ENCODE measurements at regions not wholly inside any gene's neighbourhood (a gene's known extent, or its start where the extent isn't known, plus 50 kb on each side); places are given as distances from the start of the nearest gene placed in this dataset.

GRCh38 chr12:63052696-63053095 lies 98.3 kb downstream of the AVPR1A start:
- Mint-ChIP-seq H3K36me3 (ENCODE audit: low read depth) (no peaks in the 10 kb centered on the region), H3K9me3 (no peaks in the 10 kb centered on the region), H3K4me3 (no peak overlapping the region), H3K27me3 (no peaks in the 10 kb centered on the region), H3K4me1 (no peaks in the 10 kb centered on the region), H3K27ac (no peak overlapping the region)
- no peak for TF ChIP-seq CTCF (IDR thresholded peaks at IDR 0.05)
- intact Hi-C loops (cut with micrococcal nuclease), result no loop called here
- no peak for ATAC-seq (ENCODE audit: low read depth)
- ChIA-PET CTCF (no interaction called here), POLR2A (no interaction called here)
- no peak for DNase-seq

- ATAC-seq (ENCODE audit: low read depth), result no peak
- Mint-ChIP-seq H3K27me3 (no peaks in the 10 kb centered on the region), H3K4me3 (no peak overlapping the region), H3K9me3 (no peaks in the 10 kb centered on the region), H3K27ac (no peak overlapping the region), H3K4me1 (no peaks in the 10 kb centered on the region), H3K36me3 (ENCODE audit: low read depth) (no peaks in the 10 kb centered on the region)
- ChIA-PET CTCF (no interaction called here), POLR2A (no interaction called here)
- no peak for TF ChIP-seq CTCF (IDR thresholded peaks at IDR 0.05)
- no peak for DNase-seq
- intact Hi-C loops (cut with micrococcal nuclease), result no loop called here
These were observed 103.9 kb downstream of the AVPR1A start for GRCh38 chr12:63047146-63047545.

DNA sequence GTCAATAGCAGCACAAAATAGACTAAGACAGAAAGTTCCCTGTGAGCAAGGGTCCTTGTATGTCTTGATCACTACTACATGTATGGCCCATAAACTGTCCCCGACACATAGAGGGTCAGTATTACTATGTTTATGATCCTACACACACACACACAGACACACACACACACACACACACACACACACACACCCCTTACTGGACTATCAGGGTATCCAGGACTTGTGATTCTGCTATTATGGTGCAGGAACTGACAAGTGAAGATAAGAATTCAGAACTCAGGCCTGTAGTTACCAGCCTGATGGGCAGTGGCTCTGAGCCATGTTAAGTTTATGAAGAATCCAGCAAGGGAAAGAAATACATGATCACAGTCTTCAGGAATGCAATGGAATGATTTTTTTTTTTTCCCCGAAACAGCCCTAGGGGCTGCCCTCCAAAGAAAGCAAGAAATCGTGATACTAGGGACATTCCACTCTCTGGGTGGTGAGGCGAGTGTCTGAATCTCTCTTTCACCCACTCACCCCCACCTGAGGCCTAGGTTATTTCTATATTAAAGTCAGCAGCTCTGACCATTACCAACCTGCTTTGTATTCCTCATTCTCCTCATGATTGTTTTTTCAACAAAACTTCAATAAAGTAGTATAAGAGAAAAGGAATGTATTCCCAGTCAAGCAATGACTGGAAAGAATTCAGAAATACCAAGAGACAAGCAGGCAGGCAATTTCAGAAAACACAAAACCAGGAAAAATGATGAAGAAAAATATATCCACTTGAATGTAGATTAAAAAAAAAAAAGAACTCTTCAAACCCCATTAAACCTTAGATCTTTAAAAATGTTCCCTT lies 105.8 kb downstream of the AVPR1A start:
- Mint-ChIP-seq H3K9me3 (peaks cover 2% of the 10 kb centered on the region), H3K27ac (no peak overlapping the region), H3K36me3 (ENCODE audit: low read depth) (no peaks in the 10 kb centered on the region), H3K4me3 (no peak overlapping the region), H3K27me3 (no peaks in the 10 kb centered on the region), H3K4me1 (no peaks in the 10 kb centered on the region)
- POLR2A ChIA-PET, result no interaction called here
- DNase-seq, result no peak
- CTCF ChIA-PET, result no interaction called here
- no peak for TF ChIP-seq CTCF (IDR thresholded peaks at IDR 0.05)
- ATAC-seq (ENCODE audit: low read depth), result no peak
- intact Hi-C loops (cut with micrococcal nuclease), result no loop called here

DNA sequence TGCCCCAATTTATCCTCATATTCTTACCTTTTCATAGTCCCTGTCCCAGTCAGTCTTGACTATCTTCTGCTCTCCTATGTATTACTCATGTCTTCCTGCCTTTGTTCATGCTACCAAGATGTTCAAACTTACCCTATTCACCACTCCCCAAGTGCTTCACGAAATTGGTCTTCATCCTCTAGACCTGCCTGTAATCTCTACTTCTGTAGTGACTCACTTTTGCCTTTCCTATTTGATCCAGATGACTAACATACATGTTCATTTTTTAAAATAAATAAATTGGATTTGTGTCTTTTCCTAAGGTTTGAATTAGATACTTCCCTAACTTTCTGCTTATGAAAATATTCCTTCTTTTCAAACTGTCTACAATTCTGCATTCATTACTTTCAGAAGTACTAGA lies 107.7 kb upstream of the PPM1H start:
- TF ChIP-seq CTCF (IDR thresholded peaks at IDR 0.05), result no peak
- DNase-seq (no peak), ATAC-seq (ENCODE audit: low read depth) (no peak)
- Mint-ChIP-seq H3K9me3 (peaks cover 2% of the 10 kb centered on the region), H3K4me1 (no peaks in the 10 kb centered on the region), H3K27ac (no peak overlapping the region), H3K27me3 (no peaks in the 10 kb centered on the region), H3K4me3 (no peak overlapping the region), H3K36me3 (ENCODE audit: low read depth) (no peaks in the 10 kb centered on the region)
- POLR2A ChIA-PET, result no interaction called here
- intact Hi-C loops (cut with micrococcal nuclease), result no loop called here
- CTCF ChIA-PET, result no interaction called here

GRCh38 chr12:63041601-63042000 lies 106.7 kb upstream of the PPM1H start:
- ATAC-seq (ENCODE audit: low read depth) (no peak), DNase-seq (no peak)
- no peaks in the 10 kb centered on the region for H3K27me3 Mint-ChIP-seq
- CTCF ChIA-PET, result no interaction called here
- peaks cover 2% of the 10 kb centered on the region for H3K9me3 Mint-ChIP-seq
- TF ChIP-seq CTCF (IDR thresholded peaks at IDR 0.05), result no peak
- no peaks in the 10 kb centered on the region for H3K4me1 Mint-ChIP-seq
- no peak overlapping the region for H3K4me3 Mint-ChIP-seq
- POLR2A ChIA-PET, result no interaction called here
- H3K27ac Mint-ChIP-seq, result no peak overlapping the region
- no peaks in the 10 kb centered on the region for H3K36me3 Mint-ChIP-seq (ENCODE audit: low read depth)
- intact Hi-C loops (cut with micrococcal nuclease), result no loop called here
